ENCODE measurements at regions not wholly inside any gene's neighbourhood (a gene's known extent, or its start where the extent isn't known, plus 50 kb on each side); places are given as distances from the start of the nearest gene placed in this dataset.

GRCh38 chr1:230537456-230537855 is 104.8 kb upstream of the COG2 start:
- no peak for DNase-seq (ENCODE audit: low spot score)
- no peak overlapping the region for H3K4me3 ChIP-seq (ENCODE audit: low read depth in 1 of 3, low read length in 3 of 3)
- H3K9me3 ChIP-seq (ENCODE audit: control insufficient read depth in 4 of 4, low read length in 3 of 4), result peaks cover 0 to 2% (median 0%) of the 10 kb centered on the region in 4 donors
- TF ChIP-seq HNF4G (IDR thresholded peaks at IDR 0.05) (no peak), GABPA (IDR thresholded peaks at IDR 0.05 in 1 of 2, conservative IDR thresholded peaks at IDR 0.05 in 1 of 2) (no peak), FOXA2 (IDR thresholded peaks at IDR 0.05) (no peak), RAD21 (IDR thresholded peaks at IDR 0.05) (no peak), MAX (IDR thresholded peaks at IDR 0.05) (no peak), RXRA (IDR thresholded peaks at IDR 0.05) (no peak), FOXA1 (IDR thresholded peaks at IDR 0.05) (no peak), NR2F2 (IDR thresholded peaks at IDR 0.05) (no peak), ATF3 (IDR thresholded peaks at IDR 0.05) (no peak), JUND (IDR thresholded peaks at IDR 0.05) (no peak), CTCF (IDR thresholded peaks at IDR 0.05; ENCODE audit: low read depth, low read length, missing input control) (no peak), SP1 (IDR thresholded peaks at IDR 0.05) (no peak), YY1 (IDR thresholded peaks at IDR 0.05) (no peak)
- TF ChIP-seq, protein P1, sequence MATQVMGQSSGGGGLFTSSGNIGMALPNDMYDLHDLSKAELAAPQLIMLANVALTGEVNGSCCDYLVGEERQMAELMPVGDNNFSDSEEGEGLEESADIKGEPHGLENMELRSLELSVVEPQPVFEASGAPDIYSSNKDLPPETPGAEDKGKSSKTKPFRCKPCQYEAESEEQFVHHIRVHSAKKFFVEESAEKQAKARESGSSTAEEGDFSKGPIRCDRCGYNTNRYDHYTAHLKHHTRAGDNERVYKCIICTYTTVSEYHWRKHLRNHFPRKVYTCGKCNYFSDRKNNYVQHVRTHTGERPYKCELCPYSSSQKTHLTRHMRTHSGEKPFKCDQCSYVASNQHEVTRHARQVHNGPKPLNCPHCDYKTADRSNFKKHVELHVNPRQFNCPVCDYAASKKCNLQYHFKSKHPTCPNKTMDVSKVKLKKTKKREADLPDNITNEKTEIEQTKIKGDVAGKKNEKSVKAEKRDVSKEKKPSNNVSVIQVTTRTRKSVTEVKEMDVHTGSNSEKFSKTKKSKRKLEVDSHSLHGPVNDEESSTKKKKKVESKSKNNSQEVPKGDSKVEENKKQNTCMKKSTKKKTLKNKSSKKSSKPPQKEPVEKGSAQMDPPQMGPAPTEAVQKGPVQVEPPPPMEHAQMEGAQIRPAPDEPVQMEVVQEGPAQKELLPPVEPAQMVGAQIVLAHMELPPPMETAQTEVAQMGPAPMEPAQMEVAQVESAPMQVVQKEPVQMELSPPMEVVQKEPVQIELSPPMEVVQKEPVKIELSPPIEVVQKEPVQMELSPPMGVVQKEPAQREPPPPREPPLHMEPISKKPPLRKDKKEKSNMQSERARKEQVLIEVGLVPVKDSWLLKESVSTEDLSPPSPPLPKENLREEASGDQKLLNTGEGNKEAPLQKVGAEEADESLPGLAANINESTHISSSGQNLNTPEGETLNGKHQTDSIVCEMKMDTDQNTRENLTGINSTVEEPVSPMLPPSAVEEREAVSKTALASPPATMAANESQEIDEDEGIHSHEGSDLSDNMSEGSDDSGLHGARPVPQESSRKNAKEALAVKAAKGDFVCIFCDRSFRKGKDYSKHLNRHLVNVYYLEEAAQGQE (IDR thresholded peaks at IDR 0.05), result no peak
- TF ChIP-seq, protein P2, sequence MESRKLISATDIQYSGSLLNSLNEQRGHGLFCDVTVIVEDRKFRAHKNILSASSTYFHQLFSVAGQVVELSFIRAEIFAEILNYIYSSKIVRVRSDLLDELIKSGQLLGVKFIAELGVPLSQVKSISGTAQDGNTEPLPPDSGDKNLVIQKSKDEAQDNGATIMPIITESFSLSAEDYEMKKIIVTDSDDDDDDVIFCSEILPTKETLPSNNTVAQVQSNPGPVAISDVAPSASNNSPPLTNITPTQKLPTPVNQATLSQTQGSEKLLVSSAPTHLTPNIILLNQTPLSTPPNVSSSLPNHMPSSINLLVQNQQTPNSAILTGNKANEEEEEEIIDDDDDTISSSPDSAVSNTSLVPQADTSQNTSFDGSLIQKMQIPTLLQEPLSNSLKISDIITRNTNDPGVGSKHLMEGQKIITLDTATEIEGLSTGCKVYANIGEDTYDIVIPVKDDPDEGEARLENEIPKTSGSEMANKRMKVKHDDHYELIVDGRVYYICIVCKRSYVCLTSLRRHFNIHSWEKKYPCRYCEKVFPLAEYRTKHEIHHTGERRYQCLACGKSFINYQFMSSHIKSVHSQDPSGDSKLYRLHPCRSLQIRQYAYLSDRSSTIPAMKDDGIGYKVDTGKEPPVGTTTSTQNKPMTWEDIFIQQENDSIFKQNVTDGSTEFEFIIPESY (IDR thresholded peaks at IDR 0.05), result no peak
- H3K36me3 ChIP-seq (ENCODE audit: control insufficient read depth in 4 of 4, insufficient read depth in 3 of 4, low read depth in 1 of 4, low read length in 3 of 4), result no peaks in the 10 kb centered on the region
- no peak overlapping the region for H3K9ac ChIP-seq (ENCODE audit: low read depth in 1 of 2, low read length in 2 of 2)
- WGBS, result 77% methylated on average over 9 of the region's 9 CpGs
- H3K27ac ChIP-seq (ENCODE audit: low read depth in 1 of 2, low read length in 2 of 2), result no peak overlapping the region
- H3K27me3 ChIP-seq (ENCODE audit: control insufficient read depth in 4 of 4, insufficient read depth in 4 of 4, low read length in 3 of 4), result no peaks in the 10 kb centered on the region
- H3K4me1 ChIP-seq (ENCODE audit: control insufficient read depth in 4 of 4, insufficient read depth in 4 of 4, low read length in 3 of 4), result no peaks in the 10 kb centered on the region

DNA sequence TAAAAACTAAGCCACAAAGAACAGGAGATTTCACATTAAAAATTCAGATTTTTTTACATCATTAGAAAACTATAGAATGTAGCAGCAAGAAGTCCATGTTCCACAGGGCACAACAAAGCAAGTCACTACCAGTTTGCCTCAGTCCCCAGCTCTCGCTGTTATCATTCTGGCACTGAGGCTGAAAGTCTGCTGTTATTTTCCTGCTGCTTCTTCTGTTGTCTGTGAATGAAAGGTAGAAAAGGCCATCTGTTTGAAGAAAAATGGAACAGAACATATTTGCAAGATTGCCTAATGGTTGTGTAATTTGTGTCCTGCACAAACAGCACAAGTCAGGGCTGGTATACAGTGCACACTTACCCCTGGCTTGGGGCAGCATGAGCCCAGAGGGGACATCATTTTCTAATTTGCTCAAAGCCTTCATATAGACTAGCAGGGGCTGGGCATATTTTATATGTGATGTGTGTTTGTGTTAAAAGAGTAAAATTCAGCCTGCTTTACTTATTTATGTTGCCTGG is 105.6 kb upstream of the COG2 start:
- no peaks in the 10 kb centered on the region for H3K4me1 ChIP-seq (ENCODE audit: control insufficient read depth in 4 of 4, insufficient read depth in 4 of 4, low read length in 3 of 4)
- H3K27me3 ChIP-seq (ENCODE audit: control insufficient read depth in 4 of 4, insufficient read depth in 4 of 4, low read length in 3 of 4), result no peaks in the 10 kb centered on the region
- H3K9me3 ChIP-seq (ENCODE audit: control insufficient read depth in 4 of 4, low read length in 3 of 4), result peaks cover 0 to 2% (median 0%) of the 10 kb centered on the region in 4 donors
- no peak overlapping the region for H3K9ac ChIP-seq (ENCODE audit: low read depth in 1 of 2, low read length in 2 of 2)
- no peaks in the 10 kb centered on the region for H3K36me3 ChIP-seq (ENCODE audit: control insufficient read depth in 4 of 4, insufficient read depth in 3 of 4, low read depth in 1 of 4, low read length in 3 of 4)
- WGBS, result 37% methylated on average over 1 of the region's 1 CpG
- DNase-seq (ENCODE audit: low spot score), result no peak
- TF ChIP-seq HNF4A (conservative IDR thresholded peaks at IDR 0.05), result peak; percentile 23 to 38
- TF ChIP-seq ATF3 (IDR thresholded peaks at IDR 0.05), result no peak
- no peak for TF ChIP-seq MAX (IDR thresholded peaks at IDR 0.05)
- TF ChIP-seq RAD21 (IDR thresholded peaks at IDR 0.05), result peak in 1 of 2 donors; percentile 26
- peak; percentile 24 for TF ChIP-seq SP1 (IDR thresholded peaks at IDR 0.05)
- no peak for TF ChIP-seq TAF1 (conservative IDR thresholded peaks at IDR 0.05)
- TF ChIP-seq RXRA (IDR thresholded peaks at IDR 0.05), result peak in 1 of 2 donors; percentile 25
- TF ChIP-seq, protein P1 (IDR thresholded peaks at IDR 0.05), result no peak
- TF ChIP-seq FOXA1 (IDR thresholded peaks at IDR 0.05), result no peak
- TF ChIP-seq JUND (IDR thresholded peaks at IDR 0.05), result no peak
- H3K4me3 ChIP-seq (ENCODE audit: low read depth in 1 of 3, low read length in 3 of 3), result no peak overlapping the region
- no peak overlapping the region for H3K27ac ChIP-seq (ENCODE audit: low read depth in 1 of 2, low read length in 2 of 2)
